ENCODE measurements at regions not wholly inside any gene's neighbourhood (a gene's known extent, or its start where the extent isn't known, plus 50 kb on each side); places are given as distances from the start of the nearest gene placed in this dataset.
"Not testable (repeated sequence)": the region's sequence is repeated elsewhere in the genome, so short reads cannot be mapped to it uniquely, and the experiment has no call there.

DNA sequence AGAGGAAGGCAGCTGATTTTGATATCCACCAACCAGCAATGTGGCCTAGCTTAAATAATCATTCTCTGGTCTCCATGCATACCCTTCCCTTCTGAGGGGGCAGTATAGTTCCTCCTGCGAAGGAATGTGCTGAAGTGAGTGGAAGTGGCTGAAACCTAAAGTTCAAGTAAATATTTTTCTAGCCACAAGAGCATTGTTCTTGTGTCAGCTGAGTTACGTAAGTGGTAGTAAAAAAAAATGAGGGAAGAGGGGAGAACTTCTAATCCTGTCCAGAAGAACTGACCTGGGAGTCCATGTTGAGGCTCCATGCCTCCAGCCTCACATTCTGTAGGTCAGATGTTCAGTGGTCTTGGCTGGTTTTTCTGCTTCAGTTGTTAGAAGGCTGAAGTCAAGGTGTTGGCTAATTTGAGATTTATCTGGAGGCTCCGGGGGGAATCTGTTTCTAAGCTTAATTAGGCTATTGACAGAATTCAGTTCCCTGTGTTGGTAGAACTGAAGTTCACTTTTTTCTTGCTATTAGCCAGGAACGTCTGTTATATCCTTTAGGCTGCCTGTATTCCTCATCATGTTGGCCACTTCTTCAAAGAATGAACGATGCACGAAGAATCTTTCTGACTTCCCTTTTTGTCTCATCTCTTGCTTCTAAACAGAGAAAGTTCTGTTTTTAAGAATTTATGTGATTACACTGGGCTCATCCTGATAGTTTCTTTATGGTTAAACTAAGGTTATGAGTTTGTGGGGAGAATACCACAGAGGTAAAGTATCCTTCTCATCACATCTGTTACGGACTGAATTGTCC, 207.1 kb upstream of the PRSS16 start:
- intact Hi-C loops (cut with DNase I) = no loop called here
- no peak for DNase-seq

DNA sequence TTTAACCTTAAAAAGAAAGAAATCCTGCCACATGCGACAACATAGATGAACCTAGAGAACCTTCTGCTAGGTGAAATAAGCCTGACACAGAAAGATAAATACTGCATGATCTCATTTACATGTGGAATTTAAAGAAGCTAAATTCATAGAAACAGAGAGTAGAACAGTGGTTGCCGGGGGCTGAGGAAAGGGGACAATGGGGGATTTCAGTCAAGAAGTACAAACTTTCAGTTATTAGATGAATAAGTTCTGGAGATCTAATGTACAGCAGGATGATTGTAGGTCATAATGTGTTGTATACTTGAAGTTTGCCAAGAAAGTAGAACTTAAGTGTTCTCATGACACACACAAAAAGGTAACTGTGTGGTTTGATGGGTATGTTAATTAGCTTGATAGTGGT, 204.3 kb upstream of the PRSS16 start:
- intact Hi-C loops (cut with DNase I) = no loop called here
- no peak for DNase-seq

DNA sequence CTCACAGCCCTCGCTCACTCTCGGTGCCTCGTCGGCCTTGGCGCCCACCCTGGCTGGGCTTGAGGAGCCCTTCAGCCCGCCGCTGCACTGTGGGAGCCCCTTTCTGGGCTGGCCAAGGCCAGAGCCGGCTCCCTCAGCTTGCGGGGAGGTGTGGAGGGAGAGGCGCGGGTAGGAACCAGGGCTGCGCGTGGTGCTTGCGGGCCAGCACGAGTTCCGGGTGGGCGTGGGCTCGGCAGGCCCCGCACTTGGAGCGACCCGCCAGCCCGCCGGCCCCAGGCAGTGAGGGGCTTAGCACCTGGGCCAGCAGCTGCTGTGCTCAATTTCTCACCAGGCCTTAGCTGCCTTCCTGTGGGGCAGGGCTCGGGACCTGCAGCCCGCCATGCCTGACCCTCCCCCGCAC, 202.4 kb upstream of the PRSS16 start:
- intact Hi-C loops (cut with DNase I) = not testable (repeated sequence)

DNA sequence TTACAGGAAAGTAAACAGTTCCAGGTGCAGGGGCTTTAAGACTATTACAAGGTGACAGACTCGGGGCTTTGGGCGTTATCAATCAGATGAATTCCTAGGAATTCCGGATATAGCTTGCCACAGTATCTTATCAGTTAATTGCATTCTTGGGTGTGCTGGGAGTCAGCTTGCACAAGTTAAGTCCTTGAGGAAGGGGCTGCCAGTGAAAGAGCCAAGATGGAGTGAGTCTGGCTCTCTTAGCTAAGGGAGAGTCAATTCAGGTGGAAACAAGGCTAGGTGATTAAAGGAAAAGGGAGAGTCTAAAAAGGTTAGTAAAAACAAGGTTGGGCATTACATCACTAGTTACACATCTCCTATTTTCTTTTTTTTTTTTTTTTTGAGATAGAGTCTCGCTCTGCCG, 199.8 kb upstream of the PRSS16 start:
- intact Hi-C loops (cut with DNase I); DNase-seq: not testable (repeated sequence)

More for the DNA sequence above, 202.4 kb upstream of the PRSS16 start:
- DNase-seq = not testable (repeated sequence)

DNA sequence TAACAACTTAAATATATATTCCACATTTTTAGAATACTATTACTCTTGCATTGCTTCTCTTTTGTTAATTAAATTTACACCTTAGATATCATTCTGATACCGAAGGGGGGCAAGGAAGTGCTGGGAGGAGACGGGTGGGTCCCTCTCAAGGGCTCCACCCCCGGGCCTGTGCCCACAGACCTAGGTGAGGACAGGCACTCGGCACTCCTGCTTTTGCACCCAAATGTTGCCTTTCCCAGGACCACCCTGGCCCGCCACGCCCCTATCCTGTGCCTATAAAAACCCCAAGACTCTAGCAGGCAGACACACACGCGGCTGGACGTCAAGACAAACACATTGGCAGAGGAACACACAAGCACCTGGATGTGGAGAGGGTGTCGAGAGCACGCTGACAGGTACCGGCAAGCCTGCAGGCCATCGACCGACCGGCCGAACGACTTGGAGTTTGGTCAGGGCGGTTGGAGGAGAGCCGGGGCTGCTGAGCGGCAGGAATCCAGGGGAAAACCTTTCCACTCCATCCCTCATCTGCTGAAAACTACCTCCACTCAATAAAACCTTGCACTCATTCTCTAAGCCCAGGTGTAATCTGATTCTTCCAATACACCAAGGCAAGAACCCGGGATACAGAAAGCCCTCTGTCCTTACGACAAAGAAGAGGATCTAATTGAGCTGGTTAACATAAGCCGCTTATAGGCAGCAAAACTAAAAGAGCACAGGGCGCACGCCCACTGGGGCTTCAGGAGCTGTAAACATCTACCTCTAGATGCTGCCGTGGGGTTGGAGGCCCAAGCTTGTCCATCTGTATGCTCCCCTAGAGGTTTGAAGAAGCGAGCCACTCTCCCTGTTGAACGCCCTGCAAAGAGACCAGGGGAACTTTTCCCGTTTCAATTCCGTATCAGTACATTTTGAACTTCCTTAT, 197.4 kb upstream of the PRSS16 start:
- DNase-seq = no peak
- intact Hi-C loops (cut with DNase I) = no loop called here

DNA sequence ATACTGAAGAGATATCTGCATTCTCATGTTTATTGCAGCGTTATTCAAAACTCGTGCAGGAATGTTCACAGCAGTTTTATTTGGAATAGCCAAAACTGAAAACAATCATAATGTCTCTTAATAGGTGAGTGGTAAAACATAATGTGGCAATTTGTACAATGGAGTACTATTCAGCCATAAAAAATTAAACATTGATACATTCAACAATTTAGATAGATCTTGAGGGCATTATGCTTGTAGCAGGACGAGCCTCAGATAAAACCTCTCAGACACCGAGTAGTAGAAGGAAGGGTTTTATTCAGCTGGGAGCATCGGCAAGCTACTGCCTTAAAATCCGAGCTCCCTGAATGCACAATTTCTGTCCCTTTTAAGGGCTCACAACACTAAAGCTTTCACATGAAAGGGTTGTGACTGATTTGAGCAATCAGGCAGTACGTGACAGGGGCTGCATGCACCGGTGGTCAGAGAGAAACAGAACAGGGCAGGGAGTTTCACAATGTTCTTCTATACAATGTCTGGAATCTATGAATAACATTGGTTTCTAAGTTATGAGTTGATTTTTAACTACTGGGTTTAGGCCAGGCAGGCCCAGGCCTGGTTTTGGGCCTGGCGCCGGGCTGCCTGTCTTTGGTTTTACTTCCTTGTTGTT, 195.3 kb upstream of the PRSS16 start:
- intact Hi-C loops (cut with DNase I); DNase-seq: not testable (repeated sequence)

DNA sequence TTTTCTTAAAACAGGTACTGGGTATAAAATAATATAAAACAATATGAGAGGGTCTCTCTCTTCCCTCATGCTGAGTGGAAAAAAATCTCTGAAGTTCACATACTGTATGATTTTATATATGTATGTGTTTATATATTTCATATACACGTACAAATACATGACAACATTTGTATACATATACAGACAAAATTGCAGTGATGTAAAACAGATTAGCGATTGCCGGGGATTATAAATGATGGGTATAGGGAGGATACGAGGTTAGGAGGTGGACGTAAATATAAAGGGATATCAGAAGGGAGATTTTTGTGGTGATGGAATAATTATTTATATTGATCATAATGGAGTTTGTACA, 194.8 kb upstream of the PRSS16 start:
- no peak for DNase-seq
- intact Hi-C loops (cut with DNase I) = no loop called here

DNA sequence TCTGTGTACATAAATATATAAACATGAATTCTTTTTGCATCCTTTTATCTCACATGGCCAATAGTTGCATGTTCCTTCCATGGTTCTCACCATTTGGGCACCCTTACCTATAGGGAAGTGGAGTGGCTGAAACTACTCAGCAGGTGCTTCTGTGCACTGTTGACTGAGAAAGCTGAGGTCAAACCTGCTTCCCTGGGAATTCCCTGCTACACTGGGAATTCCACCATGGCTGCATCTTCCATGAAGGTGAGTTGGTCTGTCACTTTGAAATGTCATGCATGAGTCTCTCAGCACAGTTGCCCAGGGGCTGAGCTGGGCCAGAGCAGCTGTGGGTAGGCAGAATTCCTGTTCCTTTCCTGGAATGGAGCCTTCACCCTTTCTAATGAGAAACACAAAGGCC, 193.8 kb upstream of the PRSS16 start:
- intact Hi-C loops (cut with DNase I) = no loop called here
- DNase-seq = no peak

DNA sequence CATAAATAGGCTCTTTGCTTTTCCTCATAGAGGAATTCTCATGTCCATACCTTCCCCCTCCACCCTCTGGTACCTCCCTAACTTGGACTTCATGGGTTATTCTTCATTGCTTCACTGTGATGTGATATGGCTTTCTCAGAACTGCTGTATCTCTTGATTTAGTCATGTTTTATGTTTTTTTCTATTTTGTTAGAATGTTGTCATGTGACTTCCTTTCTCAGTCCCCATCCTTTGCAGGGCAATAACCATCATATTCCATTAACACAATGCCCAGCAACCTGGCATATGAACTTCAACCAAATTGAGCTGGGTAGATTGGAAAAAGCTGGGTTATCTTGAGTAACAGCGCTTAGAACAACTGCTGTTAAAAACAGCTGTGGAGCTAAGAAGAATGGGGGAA, 190.9 kb upstream of the PRSS16 start:
- DNase-seq = no peak

DNA sequence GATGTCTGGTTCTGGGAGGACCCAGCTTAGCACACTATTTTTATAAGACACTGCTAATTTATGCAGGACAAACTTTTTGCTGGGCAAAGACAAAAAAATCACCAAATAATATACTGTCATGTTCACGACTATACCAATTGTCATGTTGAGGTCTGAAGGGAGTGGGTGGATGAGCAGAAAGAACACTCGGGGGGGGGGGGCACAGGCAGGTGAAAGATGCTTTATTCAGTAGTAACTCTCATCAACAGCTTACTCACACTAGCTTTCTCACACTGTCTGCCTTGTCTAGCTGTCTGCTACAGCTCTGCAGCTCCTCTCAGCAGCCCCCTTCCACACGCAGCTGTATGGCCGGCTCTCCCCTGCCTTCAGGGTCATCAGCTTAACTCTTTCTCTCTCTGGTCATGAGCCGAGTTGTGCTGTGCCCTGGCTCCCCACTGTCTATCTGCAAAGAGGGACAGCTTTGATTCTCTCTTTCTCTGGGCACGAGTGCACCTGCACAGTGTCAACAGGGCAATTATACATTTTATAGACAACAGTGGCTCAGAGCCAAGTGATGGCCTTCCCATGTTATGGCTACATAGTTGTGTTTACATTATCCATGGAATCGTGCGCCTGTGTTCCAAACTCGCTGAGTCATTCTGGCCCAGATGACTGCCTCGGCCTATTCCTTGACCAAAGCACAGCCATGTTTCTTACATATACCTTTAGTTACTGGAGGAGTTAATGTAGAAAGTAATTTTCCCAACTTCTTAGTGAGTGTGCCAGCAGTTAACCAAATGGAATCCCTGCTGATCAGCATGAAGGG, 187.7 kb upstream of the PRSS16 start:
- intact Hi-C loops (cut with DNase I) = no loop called here
- peak in 14 of 42 donors; percentile 4 to 65 (median 33) for DNase-seq

More for the DNA sequence above, 190.9 kb upstream of the PRSS16 start:
- intact Hi-C loops (cut with DNase I) = no loop called here

DNA sequence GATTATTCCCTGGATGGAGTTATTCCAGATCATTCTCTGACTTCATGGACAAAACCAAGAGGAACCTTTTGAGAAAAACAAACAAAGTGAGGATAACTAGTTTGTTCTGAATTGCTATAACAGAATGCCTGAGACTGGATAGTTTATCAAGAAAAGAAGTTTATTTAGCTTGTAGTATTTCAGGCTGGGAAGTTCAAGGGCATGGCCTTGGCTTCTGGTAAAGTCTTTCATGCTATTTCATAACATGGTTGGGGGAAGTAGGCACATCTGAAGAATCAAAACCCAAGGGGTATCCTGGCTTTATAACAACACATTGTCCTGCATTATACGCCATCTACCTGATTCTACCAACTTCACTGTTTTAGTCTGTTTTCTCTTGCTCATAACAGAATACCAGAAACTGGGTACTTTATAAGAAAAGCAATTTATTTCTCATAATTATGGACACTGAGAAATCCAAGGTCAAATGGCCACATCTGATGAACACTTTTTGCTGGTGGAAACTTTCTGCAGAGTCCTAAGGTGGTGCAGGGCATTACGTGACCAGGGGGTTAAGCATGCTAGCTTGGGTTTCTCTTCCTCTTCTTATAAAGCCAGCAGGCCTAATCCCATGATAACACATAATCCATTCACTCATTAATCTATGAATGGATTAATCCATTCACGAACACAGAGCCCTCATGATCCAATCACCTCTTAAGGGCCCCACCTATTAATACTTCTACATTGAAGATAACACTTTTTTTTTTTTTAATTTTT, 186.1 kb upstream of the PRSS16 start:
- no peak for DNase-seq
- intact Hi-C loops (cut with DNase I) = no loop called here

DNA sequence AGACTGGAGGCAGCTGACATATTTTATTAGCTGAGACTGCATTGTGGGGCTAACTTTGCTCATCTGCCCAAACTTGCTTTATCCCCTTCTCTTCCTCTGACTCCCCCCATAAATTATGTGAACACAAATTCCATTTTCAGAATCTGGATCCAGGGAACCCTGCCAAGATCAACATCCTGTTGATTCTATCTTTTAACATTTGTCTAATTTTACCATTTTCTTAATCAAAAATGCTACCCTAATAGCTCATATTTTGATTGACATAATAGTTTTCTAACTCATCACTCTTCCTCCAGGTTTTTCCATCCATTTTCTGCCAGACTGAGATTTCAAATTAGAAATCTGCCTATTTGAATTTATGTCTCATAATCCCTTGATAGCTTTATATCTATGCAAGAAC, 184.7 kb upstream of the PRSS16 start:
- intact Hi-C loops (cut with DNase I) = no loop called here
- no peak for DNase-seq

DNA sequence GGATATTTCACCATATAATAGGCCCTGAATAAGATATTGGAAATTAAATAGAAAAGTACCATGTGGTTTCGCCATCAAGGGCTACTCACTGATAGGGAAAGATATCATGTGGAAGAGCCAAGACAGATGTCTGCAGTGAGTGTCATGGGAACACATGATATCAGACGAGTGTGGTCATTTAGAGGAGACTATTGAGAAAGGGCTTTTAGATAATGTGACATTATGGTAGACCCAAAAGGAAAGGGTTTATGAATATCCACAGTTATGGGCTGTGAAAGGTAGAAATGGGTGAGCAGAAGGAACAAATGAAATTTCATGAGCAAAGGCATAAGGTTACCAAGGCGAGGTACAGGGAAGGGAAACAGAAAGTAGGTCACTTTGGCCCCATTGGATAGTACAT, 182.3 kb upstream of the PRSS16 start:
- intact Hi-C loops (cut with DNase I) = no loop called here

DNA sequence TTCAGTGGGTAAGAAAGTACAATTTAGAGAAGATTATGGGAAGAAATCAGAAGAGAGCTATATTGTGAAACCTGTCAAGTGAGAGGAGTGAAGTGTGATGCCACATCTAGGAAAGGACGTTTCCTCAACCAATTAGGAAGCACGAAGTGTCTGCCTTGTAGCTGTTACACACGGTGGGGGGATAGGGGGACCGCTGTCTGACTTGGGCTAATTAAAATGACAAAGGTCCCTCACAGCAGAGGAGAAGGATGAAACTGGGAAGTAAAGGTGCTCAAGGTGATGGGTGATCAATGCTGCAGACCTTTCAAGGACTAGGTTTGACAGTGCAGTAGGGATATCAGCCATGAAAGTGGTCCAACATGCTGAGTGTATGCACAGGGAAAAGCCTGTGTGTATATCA, 181.1 kb upstream of the PRSS16 start:
- intact Hi-C loops (cut with DNase I) = no loop called here
- no peak for DNase-seq

More for the DNA sequence above, 182.3 kb upstream of the PRSS16 start:
- no peak for DNase-seq

DNA sequence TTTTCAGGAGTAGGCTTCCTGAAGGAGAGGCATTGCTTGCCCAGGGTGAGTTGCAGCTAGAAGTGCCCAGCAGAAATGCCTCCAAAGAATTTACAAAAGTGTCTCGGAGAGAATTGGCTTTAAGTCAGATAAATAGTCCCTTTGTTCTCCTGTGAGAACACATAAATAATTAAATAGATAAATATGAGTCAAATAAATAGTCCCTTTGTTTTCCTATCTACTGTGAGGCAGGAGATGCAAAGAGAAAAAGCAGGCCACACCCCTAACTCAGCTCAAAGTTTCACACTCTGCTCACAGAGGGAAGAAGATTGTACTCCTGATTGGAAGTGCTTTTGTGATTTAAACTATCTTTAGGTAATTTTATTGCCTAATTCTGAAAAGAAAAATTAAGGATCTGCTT, 180.7 kb upstream of the PRSS16 start:
- intact Hi-C loops (cut with DNase I) = no loop called here
- DNase-seq = peak in 1 of 42 donors; percentile 3

DNA sequence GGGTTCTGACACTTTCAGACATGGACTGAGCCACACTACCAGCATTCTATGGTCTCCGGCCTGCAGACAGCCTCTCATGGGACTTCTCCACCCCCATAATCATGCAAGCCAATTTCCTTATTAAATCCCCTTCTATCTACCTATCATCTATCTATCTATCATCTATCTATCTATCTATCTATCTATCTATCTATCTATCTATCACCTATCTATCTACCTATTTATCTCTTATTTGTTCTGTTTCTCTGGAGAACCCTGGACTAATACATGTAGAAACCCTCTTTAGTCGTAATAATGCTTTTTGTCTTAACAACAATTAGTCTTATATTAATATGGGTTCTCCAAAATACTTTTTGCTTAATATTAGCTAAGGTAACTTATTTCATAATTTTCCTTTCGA, 174.1 kb upstream of the PRSS16 start:
- intact Hi-C loops (cut with DNase I) = no loop called here
- no peak for DNase-seq

DNA sequence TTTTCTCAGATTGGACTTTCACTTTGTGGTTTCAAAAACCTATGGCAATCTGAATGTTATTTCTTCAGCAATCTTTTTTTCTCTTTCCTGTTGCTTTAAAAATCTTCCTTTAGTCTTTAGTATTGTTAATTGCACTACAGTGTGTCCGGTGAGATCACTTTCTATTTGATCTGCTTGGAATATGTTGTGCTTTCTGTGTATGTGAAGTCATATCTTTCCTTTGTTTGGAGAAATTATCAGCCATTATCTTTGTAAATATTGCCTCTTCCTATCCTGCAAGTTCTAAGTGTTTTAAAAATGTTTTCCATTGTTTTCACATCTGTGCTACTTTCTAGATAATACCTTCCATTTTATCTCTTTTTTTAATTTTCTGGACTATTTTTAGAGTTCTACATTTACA, 171.4 kb upstream of the PRSS16 start:
- intact Hi-C loops (cut with DNase I) = no loop called here
- DNase-seq = no peak

DNA sequence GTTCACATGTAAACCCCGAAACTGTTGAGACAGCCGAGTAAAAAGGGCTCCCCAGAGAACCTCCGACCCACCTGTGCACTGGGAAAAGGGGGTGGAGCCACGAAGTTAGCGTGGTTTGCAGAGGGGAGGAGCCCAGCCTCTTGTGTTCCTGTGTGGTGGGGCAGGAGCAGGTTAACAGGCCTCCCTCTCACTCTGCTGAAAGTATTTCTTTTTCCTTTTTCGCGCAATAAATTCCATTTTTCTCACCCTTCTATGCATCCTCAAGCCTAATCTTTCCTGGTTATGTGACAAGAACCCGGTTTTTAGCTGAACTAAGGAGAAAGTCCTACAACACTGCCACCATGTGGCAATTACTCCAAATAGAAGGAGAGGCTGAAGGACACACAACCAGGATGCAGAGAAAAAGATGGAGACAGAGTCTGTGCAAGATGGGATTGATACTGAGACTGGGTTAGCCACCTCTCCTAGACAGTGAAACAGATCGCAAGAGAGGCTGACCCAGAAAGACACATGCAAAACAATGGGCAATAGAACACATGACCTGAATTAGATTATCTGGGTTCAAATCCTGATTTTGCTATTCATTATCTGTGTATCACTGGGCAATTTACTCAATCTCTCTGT, 168.7 kb upstream of the PRSS16 start:
- intact Hi-C loops (cut with DNase I) = loop anchor here (2.0 kb wide), 1 partner anchor 472 kb away; no protein-coding TSS in a partner anchor
- DNase-seq = peak in 32 of 42 donors; percentile 12 to 87 (median 58)

Data from head of caudate nucleus (tissue), 42 donors.